Lung (tissue), 11 donors: ENCODE measurements at regions not wholly inside any gene's neighbourhood (a gene's known extent, or its start where the extent isn't known, plus 50 kb on each side); places are given as distances from the start of the nearest gene placed in this dataset.

Experiments
- ATAC-seq: fragments of 200-7000 bp; cut with Tn5 transposase; one replicate; pipeline ENCODE4 v1.9.1; 2020; ENCODE audit warnings: moderate number of reproducible peaks; ENCODE audit not compliant: insufficient read depth, low FRiP score
- DNase-seq, 3 donors: peaks; one replicate each; pipeline ENCODE4 v3.0.0-alpha.2; 2013 to 2017
- H3K27ac ChIP-seq, 2 donors: one replicate each; pipeline ENCODE4 v1.5.1; 2013; ENCODE audit warnings: mild to moderate bottlenecking in 2 of 2, moderate library complexity in 2 of 2, control low read depth in 1 of 2, inconsistent platforms in 1 of 2, low read depth in 1 of 2, low read length in 1 of 2
- H3K27me3 ChIP-seq, 3 donors: one replicate each; pipeline ENCODE4 v1.5.1; 2013; ENCODE audit warnings: low read length in 2 of 3; ENCODE audit not compliant: control insufficient read depth in 3 of 3, insufficient read depth in 3 of 3
- H3K36me3 ChIP-seq, 4 donors: one replicate each; pipeline ENCODE4 v1.5.1; 2013; ENCODE audit warnings: low read length in 4 of 4, mild to moderate bottlenecking in 1 of 4, moderate library complexity in 1 of 4; ENCODE audit not compliant: control insufficient read depth in 4 of 4, insufficient read depth in 4 of 4
- H3K4me1 ChIP-seq, 5 donors: one replicate each; pipeline ENCODE4 v1.5.1; 2013; ENCODE audit warnings: low read length in 5 of 5, mild to moderate bottlenecking in 2 of 5, moderate library complexity in 1 of 5; ENCODE audit not compliant: control insufficient read depth in 5 of 5, insufficient read depth in 5 of 5
- H3K4me3 ChIP-seq: one replicate; pipeline ENCODE4 v1.5.1; 2013; ENCODE audit warnings: mild to moderate bottlenecking, control low read depth, moderate library complexity
- H3K9ac ChIP-seq, 2 donors: one replicate each; pipeline ENCODE4 v1.5.1; 2013; ENCODE audit warnings: low read length in 2 of 2, control low read depth in 1 of 2; ENCODE audit not compliant: insufficient read depth in 1 of 2
- H3K9me3 ChIP-seq, 4 donors: one replicate each; pipeline ENCODE4 v1.5.1; 2013; ENCODE audit warnings: low read length in 3 of 4, mild to moderate bottlenecking in 1 of 4, moderate library complexity in 1 of 4; ENCODE audit not compliant: control insufficient read depth in 4 of 4, insufficient read depth in 3 of 4
- WGBS, 2 donors: extraction: QIAGEN DNeasy Blood & Tissue Kit; methylation state at CpG; one replicate each; pipeline ENCODE4 v1.1.7; 2013; 5-methylcytosine and 5-hydroxymethylcytosine counted together
- TF ChIP-seq, protein P1 (sequence below): IDR thresholded peaks from 2 replicates; pipeline ENCODE4 v1.5.1; 2012; ENCODE audit warnings: mild to moderate bottlenecking; ENCODE audit errors: control extremely low read depth, extremely low read depth
- donor health status: control.
- donor health status: control.
- donor health status: Bipolar disorder and iron deficiency.
- donor health status: healthy.
- donor health status: DM: yes; HTN: yes; CAD: no.

DNA sequence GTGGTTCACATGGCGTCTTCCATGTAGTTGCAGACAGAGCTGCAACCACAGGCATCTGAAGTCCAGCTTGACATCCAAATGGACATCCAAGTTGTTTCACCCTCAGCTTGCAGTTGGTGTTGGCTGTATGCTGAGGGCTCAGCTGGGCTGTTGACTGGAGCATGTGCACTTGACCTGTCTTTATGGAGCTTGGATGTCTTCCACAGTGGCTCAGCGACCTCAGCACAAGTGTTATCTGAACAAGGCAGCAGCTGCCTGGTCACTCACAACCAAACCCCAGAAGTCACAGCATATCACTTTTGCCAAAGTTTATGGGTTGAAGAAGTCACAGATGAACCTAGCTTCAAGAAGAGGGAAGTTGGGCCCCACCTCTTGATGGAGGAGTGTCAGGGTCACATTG lies 92.9 kb downstream of the TPRA1 start:
- ATAC-seq (no peak), DNase-seq (no peak)
- peaks cover 0 to 12% (median 2%) of the 10 kb centered on the region in 4 donors for H3K9me3 ChIP-seq
- H3K4me1 ChIP-seq, result no peaks in the 10 kb centered on the region
- H3K36me3 ChIP-seq, result no peaks in the 10 kb centered on the region
- H3K9ac ChIP-seq, result no peak overlapping the region
- H3K4me3 ChIP-seq, result no peak overlapping the region
- H3K27me3 ChIP-seq, result peaks cover 0 to 2% (median 0%) of the 10 kb centered on the region in 3 donors
- WGBS, 2 donors, result 86 to 88% methylated on average over 2 of the region's 2 CpGs
- TF ChIP-seq, protein P1, sequence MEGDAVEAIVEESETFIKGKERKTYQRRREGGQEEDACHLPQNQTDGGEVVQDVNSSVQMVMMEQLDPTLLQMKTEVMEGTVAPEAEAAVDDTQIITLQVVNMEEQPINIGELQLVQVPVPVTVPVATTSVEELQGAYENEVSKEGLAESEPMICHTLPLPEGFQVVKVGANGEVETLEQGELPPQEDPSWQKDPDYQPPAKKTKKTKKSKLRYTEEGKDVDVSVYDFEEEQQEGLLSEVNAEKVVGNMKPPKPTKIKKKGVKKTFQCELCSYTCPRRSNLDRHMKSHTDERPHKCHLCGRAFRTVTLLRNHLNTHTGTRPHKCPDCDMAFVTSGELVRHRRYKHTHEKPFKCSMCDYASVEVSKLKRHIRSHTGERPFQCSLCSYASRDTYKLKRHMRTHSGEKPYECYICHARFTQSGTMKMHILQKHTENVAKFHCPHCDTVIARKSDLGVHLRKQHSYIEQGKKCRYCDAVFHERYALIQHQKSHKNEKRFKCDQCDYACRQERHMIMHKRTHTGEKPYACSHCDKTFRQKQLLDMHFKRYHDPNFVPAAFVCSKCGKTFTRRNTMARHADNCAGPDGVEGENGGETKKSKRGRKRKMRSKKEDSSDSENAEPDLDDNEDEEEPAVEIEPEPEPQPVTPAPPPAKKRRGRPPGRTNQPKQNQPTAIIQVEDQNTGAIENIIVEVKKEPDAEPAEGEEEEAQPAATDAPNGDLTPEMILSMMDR, result no peak
- no peak overlapping the region for H3K27ac ChIP-seq

DNA sequence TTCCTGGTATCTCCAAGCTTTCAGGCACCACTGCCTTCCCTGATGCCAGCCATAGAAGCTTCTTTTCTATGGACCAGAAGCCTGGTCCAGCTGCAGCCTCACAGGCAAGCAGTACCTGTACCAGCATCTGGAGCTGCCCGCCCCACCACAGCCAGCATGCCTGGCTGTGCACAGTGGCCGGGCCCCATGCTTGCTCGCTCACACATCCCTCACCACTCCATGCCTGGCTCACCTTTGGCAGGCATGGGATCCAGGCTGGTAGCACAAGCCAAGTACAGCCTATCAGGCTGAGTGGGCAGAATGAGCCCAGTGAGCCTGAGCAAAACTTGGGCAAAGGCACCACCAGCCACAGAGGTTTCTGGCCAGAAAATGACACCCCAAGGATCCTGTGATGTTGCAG lies 93.4 kb downstream of the TPRA1 start:
- TF ChIP-seq, protein P1, result no peak
- no peak for ATAC-seq
- Histone ChIP-seq H3K9me3 (peaks cover 0 to 12% (median 2%) of the 10 kb centered on the region in 4 donors), H3K4me1 (no peaks in the 10 kb centered on the region), H3K36me3 (no peaks in the 10 kb centered on the region), H3K27me3 (peaks cover 0 to 2% (median 0%) of the 10 kb centered on the region in 3 donors), H3K9ac (no peak overlapping the region), H3K4me3 (no peak overlapping the region), H3K27ac (no peak overlapping the region)
- 97 to 100% methylated on average over 3 of the region's 3 CpGs for WGBS, 2 donors
- DNase-seq, result no peak

DNA sequence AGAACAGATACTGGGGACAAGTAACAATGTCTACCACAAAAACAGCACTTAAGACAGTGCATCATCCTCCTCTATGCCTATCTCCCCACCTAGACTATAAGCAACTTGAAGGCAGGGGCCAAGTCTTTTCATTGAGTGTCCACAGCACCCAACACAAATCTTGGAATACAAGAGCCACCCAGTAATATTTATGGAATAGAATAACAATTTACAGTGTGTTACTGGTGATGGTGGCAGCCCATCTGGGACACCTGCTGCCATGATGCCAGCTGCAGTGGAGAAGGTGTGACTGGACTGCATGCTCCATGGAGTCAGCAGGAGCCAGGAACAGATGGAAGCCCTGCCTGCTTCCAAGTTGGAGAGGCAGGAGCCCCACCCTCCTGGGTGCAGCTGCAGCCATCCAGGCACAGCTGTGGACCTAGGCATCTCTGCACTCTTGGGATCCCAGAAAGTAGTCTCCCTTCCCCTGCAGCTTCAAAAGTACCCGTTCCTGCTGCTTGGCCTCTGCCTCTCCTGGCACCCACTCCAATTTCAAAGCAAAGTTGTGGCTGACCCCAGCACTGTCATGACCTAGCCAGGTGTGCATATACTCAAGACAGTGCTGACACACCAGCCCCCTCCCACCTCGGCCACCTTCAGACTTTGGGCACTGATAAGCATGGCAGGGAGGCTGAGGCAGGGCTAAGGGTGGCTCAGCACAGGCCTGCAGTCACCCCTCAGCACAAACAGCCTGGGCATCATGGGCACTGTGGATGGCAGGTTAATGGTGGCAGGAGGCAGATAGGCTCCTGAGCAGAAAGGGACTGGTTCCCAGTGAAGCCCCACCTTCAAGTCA lies 94.5 kb downstream of the TPRA1 start:
- WGBS, 2 donors, result 75 to 85% methylated on average over 2 of the region's 2 CpGs
- no peaks in the 10 kb centered on the region for H3K36me3 ChIP-seq
- H3K27ac ChIP-seq, result no peak overlapping the region
- ATAC-seq (no peak), DNase-seq (no peak)
- TF ChIP-seq, protein P1, result no peak
- no peak overlapping the region for H3K9ac ChIP-seq
- H3K27me3 ChIP-seq, result peaks cover 0 to 2% (median 0%) of the 10 kb centered on the region in 3 donors
- no peaks in the 10 kb centered on the region for H3K4me1 ChIP-seq
- H3K9me3 ChIP-seq, result peaks cover 0 to 10% (median under 1%) of the 10 kb centered on the region in 4 donors
- no peak overlapping the region for H3K4me3 ChIP-seq
